Fibroblast of the aortic adventitia (primary cell): ENCODE measurements at regions not wholly inside any gene's neighbourhood (a gene's known extent, or its start where the extent isn't known, plus 50 kb on each side); places are given as distances from the start of the nearest gene placed in this dataset.
A peak's percentile ranks its signal among the peaks of the same experiment; 100 is the strongest.

ENCODE experiments used
- DNase-seq: peaks from one replicate; pipeline ENCODE4 v3.0.0-alpha.2; 2010; ENCODE audit warnings: low read depth
- H3K4me3 ChIP-seq: 2 replicates; pipeline ENCODE4 v1.5.1; 2011; ENCODE audit warnings: low read depth, mild to moderate bottlenecking, control low read depth, low read length, moderate library complexity
- CTCF ChIP-seq: IDR thresholded peaks from 2 replicates; pipeline ENCODE4 v1.5.1; 2011; ENCODE audit warnings: mild to moderate bottlenecking, low read length, control low read depth, inconsistent platforms; ENCODE audit not compliant: insufficient read depth

GRCh38 chr4:176383273-176384077, 63.7 kb downstream of the SPCS3 start:
- TF ChIP-seq CTCF: no peak
- H3K4me3 ChIP-seq: peak overlapping the region; percentile 11
- peak; percentile 86 for DNase-seq

GRCh38 chr4:176385601-176386000, 65.8 kb downstream of the SPCS3 start:
- TF ChIP-seq CTCF: no peak
- no peak for DNase-seq
- H3K4me3 ChIP-seq: no peak overlapping the region

GRCh38 chr4:176387571-176387970, 67.8 kb downstream of the SPCS3 start:
- TF ChIP-seq CTCF: no peak
- no peak overlapping the region for H3K4me3 ChIP-seq
- DNase-seq: peak; percentile 62

- no peak overlapping the region for H3K4me3 ChIP-seq
- TF ChIP-seq CTCF: no peak
- no peak for DNase-seq
Observed at GRCh38 chr4:176393306-176394013, 73.7 kb downstream of the SPCS3 start.

- no peak overlapping the region for H3K4me3 ChIP-seq
- no peak for TF ChIP-seq CTCF
- DNase-seq: peak; percentile 45
Observed at GRCh38 chr4:176400816-176401461, 81.2 kb downstream of the SPCS3 start.

GRCh38 chr4:176404621-176405020, 84.9 kb downstream of the SPCS3 start:
- no peak overlapping the region for H3K4me3 ChIP-seq
- DNase-seq: peak; percentile 44
- no peak for TF ChIP-seq CTCF
